ENCODE measurements at regions not wholly inside any gene's neighbourhood (a gene's known extent, or its start where the extent isn't known, plus 50 kb on each side); places are given as distances from the start of the nearest gene placed in this dataset.

- Histone ChIP-seq H3K36me3 (ENCODE audit: control insufficient read depth, insufficient read depth, low read length) (no peaks in the 10 kb centered on the region), H3K4me3 (ENCODE audit: extremely low read depth, insufficient read depth, low read length, poor library complexity, severe bottlenecking) (no peak overlapping the region), H3K9me3 (ENCODE audit: control insufficient read depth, low read length) (no peaks in the 10 kb centered on the region), H3K27ac (ENCODE audit: low read depth, low read length, severe bottlenecking) (no peak overlapping the region), H3K4me1 (ENCODE audit: control insufficient read depth, insufficient read depth, low read length, poor library complexity, severe bottlenecking) (no peaks in the 10 kb centered on the region)
- 89 to 94% methylated on average over 1 to 2 of the region's 4 CpGs for WGBS, 2 experiments (ENCODE audit: insufficient coverage in 2 of 2)
Observed at GRCh38 chr4:81375745-81376144, 96.0 kb downstream of the RASGEF1B start.

- Histone ChIP-seq H3K27ac (ENCODE audit: low read depth, low read length, severe bottlenecking) (no peak overlapping the region), H3K9me3 (ENCODE audit: control insufficient read depth, low read length) (no peaks in the 10 kb centered on the region), H3K36me3 (ENCODE audit: control insufficient read depth, insufficient read depth, low read length) (no peaks in the 10 kb centered on the region), H3K4me1 (ENCODE audit: control insufficient read depth, insufficient read depth, low read length, poor library complexity, severe bottlenecking) (no peaks in the 10 kb centered on the region), H3K4me3 (ENCODE audit: extremely low read depth, insufficient read depth, low read length, poor library complexity, severe bottlenecking) (no peak overlapping the region)
- WGBS, 2 experiments (ENCODE audit: insufficient coverage in 2 of 2) = no CpG with 5 or more reads among the region's 4 CpGs
Observed at GRCh38 chr4:81369886-81370285, 101.8 kb downstream of the RASGEF1B start.

- Histone ChIP-seq H3K4me1 (ENCODE audit: control insufficient read depth, insufficient read depth, low read length, poor library complexity, severe bottlenecking) (no peaks in the 10 kb centered on the region), H3K27ac (ENCODE audit: low read depth, low read length, severe bottlenecking) (no peak overlapping the region), H3K36me3 (ENCODE audit: control insufficient read depth, insufficient read depth, low read length) (no peaks in the 10 kb centered on the region), H3K4me3 (ENCODE audit: extremely low read depth, insufficient read depth, low read length, poor library complexity, severe bottlenecking) (no peak overlapping the region), H3K9me3 (ENCODE audit: control insufficient read depth, low read length) (no peaks in the 10 kb centered on the region)
- 86 to 94% methylated on average over 3 of the region's 4 CpGs for WGBS, 2 experiments (ENCODE audit: insufficient coverage in 2 of 2)
Observed at GRCh38 chr4:81366779-81367178, 104.9 kb downstream of the RASGEF1B start.

GRCh38 chr4:81360737-81361136 lies 111.0 kb downstream of the RASGEF1B start:
- Histone ChIP-seq H3K4me3 (ENCODE audit: extremely low read depth, insufficient read depth, low read length, poor library complexity, severe bottlenecking) (no peak overlapping the region), H3K4me1 (ENCODE audit: control insufficient read depth, insufficient read depth, low read length, poor library complexity, severe bottlenecking) (no peaks in the 10 kb centered on the region), H3K27ac (ENCODE audit: low read depth, low read length, severe bottlenecking) (no peak overlapping the region), H3K36me3 (ENCODE audit: control insufficient read depth, insufficient read depth, low read length) (no peaks in the 10 kb centered on the region), H3K9me3 (ENCODE audit: control insufficient read depth, low read length) (no peaks in the 10 kb centered on the region)
- 83 to 90% methylated on average over 2 of the region's 3 CpGs for WGBS, 2 experiments (ENCODE audit: insufficient coverage in 2 of 2)

- Histone ChIP-seq H3K36me3 (ENCODE audit: control insufficient read depth, insufficient read depth, low read length) (no peaks in the 10 kb centered on the region), H3K4me3 (ENCODE audit: extremely low read depth, insufficient read depth, low read length, poor library complexity, severe bottlenecking) (no peak overlapping the region), H3K9me3 (ENCODE audit: control insufficient read depth, low read length) (no peaks in the 10 kb centered on the region), H3K4me1 (ENCODE audit: control insufficient read depth, insufficient read depth, low read length, poor library complexity, severe bottlenecking) (no peaks in the 10 kb centered on the region), H3K27ac (ENCODE audit: low read depth, low read length, severe bottlenecking) (no peak overlapping the region)
- no CpG with 5 or more reads among the region's 1 CpG for WGBS, 2 experiments (ENCODE audit: insufficient coverage in 2 of 2)
Observed at GRCh38 chr4:81359207-81359606, 112.5 kb downstream of the RASGEF1B start.

DNA sequence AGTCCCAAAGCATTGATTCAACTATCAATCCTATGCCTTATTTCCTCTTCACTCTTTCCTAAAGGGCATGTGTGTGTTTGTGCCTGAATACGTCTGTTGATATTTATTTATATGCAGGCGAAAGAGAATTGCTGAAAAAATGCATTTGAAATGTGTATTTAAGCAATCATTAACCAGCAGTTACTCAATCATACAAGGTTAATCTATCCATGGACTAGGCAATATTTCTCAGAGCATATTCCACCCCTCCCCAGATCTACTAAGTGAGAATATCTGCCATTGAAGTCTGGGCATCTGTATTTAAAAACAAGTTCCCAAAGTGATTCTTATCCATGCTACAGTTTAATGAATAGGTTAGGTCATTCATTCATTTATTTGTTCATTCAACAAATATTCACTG lies 113.6 kb downstream of the RASGEF1B start:
- H3K4me3 ChIP-seq (ENCODE audit: extremely low read depth, insufficient read depth, low read length, poor library complexity, severe bottlenecking) = no peak overlapping the region
- no peaks in the 10 kb centered on the region for H3K9me3 ChIP-seq (ENCODE audit: control insufficient read depth, low read length)
- no peaks in the 10 kb centered on the region for H3K36me3 ChIP-seq (ENCODE audit: control insufficient read depth, insufficient read depth, low read length)
- no peak overlapping the region for H3K27ac ChIP-seq (ENCODE audit: low read depth, low read length, severe bottlenecking)
- no CpG with 5 or more reads among the region's 2 CpGs for WGBS, 2 experiments (ENCODE audit: insufficient coverage in 2 of 2)
- H3K4me1 ChIP-seq (ENCODE audit: control insufficient read depth, insufficient read depth, low read length, poor library complexity, severe bottlenecking) = no peaks in the 10 kb centered on the region

DNA sequence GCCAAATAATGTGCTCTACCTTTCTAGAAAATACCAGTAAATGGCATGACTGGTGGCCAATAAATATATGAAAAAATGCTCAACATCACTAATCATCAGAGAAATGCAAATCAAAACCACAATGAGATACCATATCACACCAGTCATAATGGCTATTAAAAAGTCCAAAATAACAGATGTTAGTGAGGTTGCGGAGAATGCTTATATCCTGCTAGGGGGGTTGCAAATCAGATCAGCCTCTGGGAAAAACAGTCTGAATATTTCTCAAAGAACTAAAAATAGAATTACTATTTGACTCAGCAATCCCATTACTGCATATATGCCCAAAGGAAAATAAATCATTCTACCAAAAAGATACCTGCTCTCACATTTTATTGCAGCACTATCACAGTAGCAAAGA lies 115.1 kb downstream of the RASGEF1B start:
- H3K27ac ChIP-seq (ENCODE audit: low read depth, low read length, severe bottlenecking) = no peak overlapping the region
- H3K4me3 ChIP-seq (ENCODE audit: extremely low read depth, insufficient read depth, low read length, poor library complexity, severe bottlenecking) = no peak overlapping the region
- no CpG with 5 or more reads among the region's 1 CpG for WGBS, 2 experiments (ENCODE audit: insufficient coverage in 2 of 2)

DNA sequence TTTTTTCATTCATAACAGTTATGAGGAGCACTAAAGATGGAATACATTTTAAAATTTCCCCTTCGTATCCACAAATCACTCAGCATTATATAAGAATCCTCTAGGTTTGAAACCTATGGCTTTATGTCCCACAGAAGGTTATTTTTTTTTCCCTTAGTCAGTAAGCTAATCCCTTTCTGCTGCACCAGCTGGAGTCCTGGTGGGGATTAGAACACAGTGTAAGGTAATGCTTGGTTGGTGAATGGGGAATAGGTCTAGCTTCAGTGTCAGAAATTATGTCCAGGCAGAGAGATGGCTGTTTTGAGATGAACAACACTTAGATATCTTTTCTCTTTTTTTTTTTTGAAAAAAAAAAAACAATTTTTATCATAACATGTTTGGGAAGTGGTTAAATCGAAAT lies 116.6 kb downstream of the RASGEF1B start:
- H3K9me3 ChIP-seq (ENCODE audit: control insufficient read depth, low read length) = no peaks in the 10 kb centered on the region
- H3K4me3 ChIP-seq (ENCODE audit: extremely low read depth, insufficient read depth, low read length, poor library complexity, severe bottlenecking) = no peak overlapping the region
- no peaks in the 10 kb centered on the region for H3K36me3 ChIP-seq (ENCODE audit: control insufficient read depth, insufficient read depth, low read length)
- no peak overlapping the region for H3K27ac ChIP-seq (ENCODE audit: low read depth, low read length, severe bottlenecking)
- WGBS, 2 experiments (ENCODE audit: insufficient coverage in 2 of 2) = 86% methylated on average over 1 of the region's 2 CpGs; no CpG with 5 or more reads in 1 of the 2 experiments
- no peaks in the 10 kb centered on the region for H3K4me1 ChIP-seq (ENCODE audit: control insufficient read depth, insufficient read depth, low read length, poor library complexity, severe bottlenecking)

More for the DNA sequence above, 115.1 kb downstream of the RASGEF1B start:
- H3K4me1 ChIP-seq (ENCODE audit: control insufficient read depth, insufficient read depth, low read length, poor library complexity, severe bottlenecking) = no peaks in the 10 kb centered on the region
- H3K36me3 ChIP-seq (ENCODE audit: control insufficient read depth, insufficient read depth, low read length) = no peaks in the 10 kb centered on the region
- H3K9me3 ChIP-seq (ENCODE audit: control insufficient read depth, low read length) = no peaks in the 10 kb centered on the region

DNA sequence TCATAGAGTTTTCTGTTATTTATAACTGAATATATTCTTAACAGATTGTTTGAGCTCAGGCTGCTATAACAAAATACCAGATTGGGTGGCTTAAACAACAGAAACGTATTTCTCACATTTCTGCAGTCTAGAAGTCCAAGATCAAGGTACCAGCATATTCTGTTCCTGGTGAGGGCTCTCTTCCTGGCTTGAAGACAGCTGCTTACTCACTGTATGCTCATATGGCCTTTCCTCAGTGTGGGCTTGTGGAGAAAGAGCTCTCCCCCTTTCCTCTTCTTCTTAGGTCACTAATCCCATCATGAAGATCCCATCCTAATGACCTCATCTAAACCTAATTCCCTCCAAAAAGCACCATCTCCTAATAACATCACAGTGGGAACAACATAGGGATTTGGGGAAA lies 117.8 kb downstream of the RASGEF1B start:
- 88 to 100% methylated on average over 1 of the region's 1 CpG for WGBS, 2 experiments (ENCODE audit: insufficient coverage in 2 of 2)
- no peaks in the 10 kb centered on the region for H3K36me3 ChIP-seq (ENCODE audit: control insufficient read depth, insufficient read depth, low read length)

DNA sequence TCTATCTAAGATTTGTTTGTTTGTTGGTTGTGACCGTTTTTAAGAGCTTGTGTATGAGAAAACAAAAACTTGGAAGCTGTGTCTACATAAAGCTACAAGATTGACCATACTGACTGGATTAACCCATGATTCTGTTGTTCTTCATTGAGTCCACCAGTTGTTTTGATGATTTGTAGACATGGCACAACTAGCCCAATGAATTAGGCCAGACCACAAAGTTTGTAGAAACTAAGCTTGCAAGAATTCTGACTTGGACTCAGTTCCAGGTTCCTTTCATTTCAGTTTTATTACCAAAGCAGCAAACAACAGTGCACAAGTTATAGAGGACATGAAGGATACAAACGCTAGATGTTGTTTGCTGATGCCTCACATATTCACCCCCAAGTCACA lies 119.3 kb downstream of the RASGEF1B start:
- Histone ChIP-seq H3K27ac (ENCODE audit: low read depth, low read length, severe bottlenecking) (no peak overlapping the region), H3K4me3 (ENCODE audit: extremely low read depth, insufficient read depth, low read length, poor library complexity, severe bottlenecking) (no peak overlapping the region), H3K9me3 (ENCODE audit: control insufficient read depth, low read length) (no peaks in the 10 kb centered on the region), H3K4me1 (ENCODE audit: control insufficient read depth, insufficient read depth, low read length, poor library complexity, severe bottlenecking) (no peaks in the 10 kb centered on the region), H3K36me3 (ENCODE audit: control insufficient read depth, insufficient read depth, low read length) (no peaks in the 10 kb centered on the region)
- 60 to 90% methylated on average over 1 to 2 of the region's 2 CpGs for WGBS, 2 experiments (ENCODE audit: insufficient coverage in 2 of 2)

More for the DNA sequence above, 117.8 kb downstream of the RASGEF1B start:
- Histone ChIP-seq H3K4me1 (ENCODE audit: control insufficient read depth, insufficient read depth, low read length, poor library complexity, severe bottlenecking) (no peaks in the 10 kb centered on the region), H3K4me3 (ENCODE audit: extremely low read depth, insufficient read depth, low read length, poor library complexity, severe bottlenecking) (no peak overlapping the region), H3K9me3 (ENCODE audit: control insufficient read depth, low read length) (no peaks in the 10 kb centered on the region), H3K27ac (ENCODE audit: low read depth, low read length, severe bottlenecking) (no peak overlapping the region)

- no peak overlapping the region for H3K4me3 ChIP-seq (ENCODE audit: extremely low read depth, insufficient read depth, low read length, poor library complexity, severe bottlenecking)
- H3K36me3 ChIP-seq (ENCODE audit: control insufficient read depth, insufficient read depth, low read length) = no peaks in the 10 kb centered on the region
- no peaks in the 10 kb centered on the region for H3K4me1 ChIP-seq (ENCODE audit: control insufficient read depth, insufficient read depth, low read length, poor library complexity, severe bottlenecking)
- WGBS, 2 experiments (ENCODE audit: insufficient coverage in 2 of 2) = 45 to 46% methylated on average over 8 to 9 of the region's 11 CpGs
- no peak overlapping the region for H3K27ac ChIP-seq (ENCODE audit: low read depth, low read length, severe bottlenecking)
- H3K9me3 ChIP-seq (ENCODE audit: control insufficient read depth, low read length) = no peaks in the 10 kb centered on the region
Observed at GRCh38 chr4:81351654-81352445, 119.9 kb downstream of the RASGEF1B start.

Measured in mesodermal cell (in vitro differentiated cells).